GM20000 (cell line): ENCODE measurements at regions not wholly inside any gene's neighbourhood (a gene's known extent, or its start where the extent isn't known, plus 50 kb on each side); places are given as distances from the start of the nearest gene placed in this dataset.

Experiments used
- DNase-seq: peaks from one replicate; pipeline ENCODE4 v3.0.0; 2012; ENCODE audit warnings: low spot score
- CTCF ChIP-seq: IDR thresholded peaks from 2 replicates; pipeline ENCODE4 v1.5.1; 2012; ENCODE audit warnings: mild to moderate bottlenecking, control low read depth; ENCODE audit errors: extremely low read depth, missing control alignments

- TF ChIP-seq CTCF, result no peak
- DNase-seq, result no peak
Measured at GRCh38 chr14:29232153-29232552, 465.6 kb downstream of the FOXG1 start.

GRCh38 chr14:29232711-29233110 lies 466.1 kb downstream of the FOXG1 start:
- no peak for TF ChIP-seq CTCF
- DNase-seq, result no peak

GRCh38 chr14:29233188-29233587 lies 466.6 kb downstream of the FOXG1 start:
- no peak for TF ChIP-seq CTCF
- no peak for DNase-seq

GRCh38 chr14:29235991-29236390 lies 469.4 kb downstream of the FOXG1 start:
- no peak for TF ChIP-seq CTCF

GRCh38 chr14:29236401-29236800 lies 469.8 kb downstream of the FOXG1 start:
- no peak for TF ChIP-seq CTCF
- DNase-seq, result no peak

More at GRCh38 chr14:29235991-29236390, 469.4 kb downstream of the FOXG1 start:
- no peak for DNase-seq

- no peak for DNase-seq
- no peak for TF ChIP-seq CTCF
Measured at GRCh38 chr14:29236848-29237247, 470.3 kb downstream of the FOXG1 start.

GRCh38 chr14:29240066-29240465 lies 473.5 kb downstream of the FOXG1 start:
- no peak for DNase-seq
- TF ChIP-seq CTCF, result no peak
